H9 (cell line): ENCODE measurements at regions not wholly inside any gene's neighbourhood (a gene's known extent, or its start where the extent isn't known, plus 50 kb on each side); places are given as distances from the start of the nearest gene placed in this dataset.

ENCODE experiments used
- DNase-seq: peaks from one replicate; pipeline ENCODE4 v3.0.0-alpha.2; 2017
- H2AFZ ChIP-seq: one replicate; pipeline ENCODE4 v1.6.1; 2013; ENCODE audit warnings: mild to moderate bottlenecking, low read length, control low read depth, moderate library complexity
- H2AK5ac ChIP-seq: 2 replicates; pipeline ENCODE4 v1.6.1; 2013; ENCODE audit warnings: low read length, control low read depth, mixed read lengths; ENCODE audit not compliant: insufficient read length
- H2BK120ac ChIP-seq: one replicate; pipeline ENCODE4 v1.6.1; 2013; ENCODE audit warnings: low read depth, mild to moderate bottlenecking, low read length, control low read depth, inconsistent platforms; ENCODE audit not compliant: poor library complexity, severe bottlenecking
- H2BK12ac ChIP-seq: 2 replicates; pipeline ENCODE4 v1.6.1; 2013; ENCODE audit warnings: low read length, control low read depth, mixed read lengths, low read depth; ENCODE audit not compliant: insufficient read length
- H2BK15ac ChIP-seq: 2 replicates; pipeline ENCODE4 v1.6.1; 2013; ENCODE audit warnings: low read depth, low read length, control low read depth
- H2BK20ac ChIP-seq: one replicate; pipeline ENCODE4 v1.6.1; 2013; ENCODE audit warnings: low read depth, mild to moderate bottlenecking, low read length, control low read depth, inconsistent platforms; ENCODE audit not compliant: poor library complexity, severe bottlenecking
- H2BK5ac ChIP-seq: 2 replicates; pipeline ENCODE4 v1.6.1; 2013; ENCODE audit warnings: low read length, control low read depth, mixed read lengths; ENCODE audit not compliant: insufficient read length
- H3K14ac ChIP-seq: 2 replicates; pipeline ENCODE4 v1.6.1; 2013; ENCODE audit warnings: low read length, control low read depth; ENCODE audit not compliant: insufficient read depth
- H3K18ac ChIP-seq: 2 replicates; pipeline ENCODE4 v1.6.1; 2013; ENCODE audit warnings: low read depth, mild to moderate bottlenecking, mixed read lengths, low read length, control low read depth; ENCODE audit not compliant: insufficient read length
- H3K23ac ChIP-seq: 2 replicates; pipeline ENCODE4 v1.6.1; 2013; ENCODE audit warnings: low read length, control low read depth, mixed read lengths, low read depth; ENCODE audit not compliant: insufficient read length
- H3K23me2 ChIP-seq: 2 replicates; pipeline ENCODE4 v1.6.1; 2013; ENCODE audit warnings: low read depth, mild to moderate bottlenecking, mixed read lengths, low read length, control low read depth; ENCODE audit not compliant: insufficient read length, poor library complexity, severe bottlenecking
- H3K27ac ChIP-seq: 2 replicates; pipeline ENCODE4 v1.5.1; 2013; ENCODE audit warnings: low read length, control low read depth, mixed read lengths, low read depth; ENCODE audit not compliant: insufficient read length
- H3K27me3 ChIP-seq: 2 replicates; pipeline ENCODE4 v1.6.1; 2013; ENCODE audit warnings: low read length, control low read depth, inconsistent platforms; ENCODE audit not compliant: insufficient read depth
- H3K4ac ChIP-seq: 2 replicates; pipeline ENCODE4 v1.6.1; 2013; ENCODE audit warnings: low read depth, mild to moderate bottlenecking, control low read depth, inconsistent platforms, low read length, moderate library complexity
- H3K4me1 ChIP-seq: 2 replicates; pipeline ENCODE4 v1.6.1; 2013; ENCODE audit warnings: low read length, control low read depth, inconsistent platforms; ENCODE audit not compliant: insufficient read depth
- H3K4me2 ChIP-seq: 2 replicates; pipeline ENCODE4 v1.6.1; 2013; ENCODE audit warnings: low read length, control low read depth, mixed read lengths; ENCODE audit not compliant: insufficient read length, insufficient read depth
- H3K56ac ChIP-seq: 2 replicates; pipeline ENCODE4 v1.6.1; 2013; ENCODE audit warnings: low read depth, mild to moderate bottlenecking, mixed read lengths, low read length, control low read depth; ENCODE audit not compliant: insufficient read length
- H3K79me1 ChIP-seq: 2 replicates; pipeline ENCODE4 v1.6.1; 2013; ENCODE audit warnings: low read depth, mild to moderate bottlenecking, moderate library complexity, low read length, control low read depth, inconsistent platforms; ENCODE audit not compliant: insufficient read depth, poor library complexity, severe bottlenecking
- H3K79me2 ChIP-seq: 2 replicates; pipeline ENCODE4 v1.6.1; 2013; ENCODE audit warnings: low read length, control low read depth, inconsistent platforms; ENCODE audit not compliant: insufficient read depth
- H3K9ac ChIP-seq: 2 replicates; pipeline ENCODE4 v1.6.1; 2013; ENCODE audit warnings: low read length, control low read depth, mixed read lengths; ENCODE audit not compliant: insufficient read length; ENCODE audit errors: extremely low read depth
- H3K9me3 ChIP-seq: one replicate; pipeline ENCODE4 v1.6.1; 2013; ENCODE audit warnings: low read depth, low read length, inconsistent platforms; ENCODE audit not compliant: control insufficient read depth
- H3T11ph ChIP-seq: one replicate; pipeline ENCODE4 v1.6.1; 2013; ENCODE audit warnings: mild to moderate bottlenecking, low read length, control low read depth, inconsistent platforms
- H4K20me1 ChIP-seq: one replicate; pipeline ENCODE4 v1.6.1; 2013; ENCODE audit not compliant: control insufficient read depth, insufficient read length, insufficient read depth
- H4K5ac ChIP-seq: 2 replicates; pipeline ENCODE4 v1.6.1; 2013; ENCODE audit warnings: low read depth, mild to moderate bottlenecking, mixed read lengths, low read length, control low read depth; ENCODE audit not compliant: insufficient read length
- H4K8ac ChIP-seq: replicated peaks from 2 replicates; pipeline ENCODE4 v1.6.1; 2013; ENCODE audit warnings: low read length, control low read depth, mixed read lengths, low read depth; ENCODE audit not compliant: insufficient read length
- H4K91ac ChIP-seq: 2 replicates; pipeline ENCODE4 v1.6.1; 2013; ENCODE audit warnings: low read depth, mild to moderate bottlenecking, moderate library complexity, mixed read lengths, low read length, control low read depth; ENCODE audit not compliant: insufficient read length
- H3K27ac Mint-ChIP-seq, 3 experiments: 2 replicates in 2 of 3; 3 replicates in 1 of 3; pipeline ENCODE4 v1.8.0; 2020 to 2021; ENCODE audit warnings: mixed read lengths in 3 of 3, mild to moderate bottlenecking in 1 of 3, moderate library complexity in 1 of 3
- H3K27me3 Mint-ChIP-seq: 2 replicates; pipeline ENCODE4 v1.8.0; 2021; ENCODE audit warnings: low read depth, mild to moderate bottlenecking, moderate library complexity, mixed read lengths
- H3K36me3 Mint-ChIP-seq, 3 experiments: 2 replicates in 2 of 3; 3 replicates in 1 of 3; pipeline ENCODE4 v1.8.0; 2020 to 2021; ENCODE audit warnings: low read depth in 3 of 3, mixed read lengths in 3 of 3; ENCODE audit not compliant: insufficient read depth in 1 of 3
- H3K4me1 Mint-ChIP-seq, 2 experiments: 2 replicates each; pipeline ENCODE4 v1.8.0; 2020; ENCODE audit warnings: mixed read lengths in 2 of 2
- H3K4me3 Mint-ChIP-seq, 2 experiments: 2 replicates in 1 of 2; 3 replicates in 1 of 2; pipeline ENCODE4 v1.8.0; 2020 to 2021; ENCODE audit warnings: mild to moderate bottlenecking in 2 of 2, mixed read lengths in 2 of 2, moderate library complexity in 1 of 2
- H3K9me3 Mint-ChIP-seq, 2 experiments: 2 replicates in 1 of 2; 3 replicates in 1 of 2; pipeline ENCODE4 v1.8.0; 2020; ENCODE audit warnings: mild to moderate bottlenecking in 2 of 2, mixed read lengths in 2 of 2, moderate library complexity in 1 of 2
- CTCF ChIP-seq: fragments of 200-600 bp; sonication (generic); conservative IDR thresholded peaks from 3 replicates; pipeline ENCODE4 v1.8.0; 2021; ENCODE audit warnings: antibody characterized with exemption, mild to moderate bottlenecking
- WGBS: extraction: QIAGEN DNeasy Blood & Tissue Kit; methylation state at CpG from one replicate; pipeline ENCODE4 v1.1.7; 2013; ENCODE audit warnings: missing lambda C conversion rate, low lambda C conversion rate, mixed read lengths; ENCODE audit not compliant: insufficient read length; ENCODE audit errors: extremely low coverage; 5-methylcytosine and 5-hydroxymethylcytosine counted together

- Histone ChIP-seq H3K56ac (no peak overlapping the region), H3K23ac (no peak overlapping the region), H3K79me2 (no peaks in the 10 kb centered on the region), H2BK20ac (no peak overlapping the region), H2AFZ (no peak overlapping the region), H2BK5ac (no peak overlapping the region), H3K23me2 (no peaks in the 10 kb centered on the region), H3K4me1 (no peaks in the 10 kb centered on the region), H4K8ac (no peak overlapping the region), H2BK120ac (no peak overlapping the region), H3K79me1 (no peaks in the 10 kb centered on the region), H2AK5ac (no peak overlapping the region), H3K14ac (peak overlapping the region; percentile 31; the same call in 1 of the 2 replicates), H3K27me3 (no peaks in the 10 kb centered on the region), H3K4ac (no peak overlapping the region), H3K18ac (no peak overlapping the region), H2BK15ac (no peak overlapping the region), H4K91ac (no peak overlapping the region), H3K4me2 (no peak overlapping the region), H3K27ac (no peak overlapping the region), H3T11ph (no peak overlapping the region), H3K9me3 (no peaks in the 10 kb centered on the region), H2BK12ac (no peak overlapping the region), H3K9ac (no peak overlapping the region), H4K20me1 (no peaks in the 10 kb centered on the region), H4K5ac (no peak overlapping the region)
- Mint-ChIP-seq H3K27me3 (peaks cover 3% of the 10 kb centered on the region; the same call in 1 of the 2 replicates), H3K9me3 (peaks cover 2 to 7% of the 10 kb centered on the region in 2 experiments; a peak in 3 of 5 replicates), H3K36me3 (no peaks in the 10 kb centered on the region), H3K27ac (peak overlapping the region in 1 of 3 experiments; percentile 92; a peak in 2 of 7 replicates), H3K4me1 (peaks cover 13 to 22% of the 10 kb centered on the region in 2 experiments), H3K4me3 (no peak overlapping the region)
- no peak for DNase-seq
- TF ChIP-seq CTCF = no peak
- no CpG with 5 or more reads among the region's 2 CpGs for WGBS
These were observed 75.6 kb upstream of the ARHGAP28 start for GRCh38 chr18:6653880-6654279.
